ENCODE measurements at regions not wholly inside any gene's neighbourhood (a gene's known extent, or its start where the extent isn't known, plus 50 kb on each side); places are given as distances from the start of the nearest gene placed in this dataset.

GRCh38 chr11:93959663-93960062 is 61.5 kb upstream of the HEPHL1 start:
- DNase-seq: no peak

- no peak for DNase-seq
These were observed 58.1 kb upstream of the HEPHL1 start for GRCh38 chr11:93963072-93963471.

- no peak for DNase-seq
These were observed 53.9 kb upstream of the HEPHL1 start for GRCh38 chr11:93967258-93967657.

GRCh38 chr11:93967944-93968343 is 53.2 kb upstream of the HEPHL1 start:
- DNase-seq: no peak

- DNase-seq: no peak
These were observed 50.9 kb upstream of the HEPHL1 start for GRCh38 chr11:93969925-93970922.
